ENCODE measurements at regions not wholly inside any gene's neighbourhood (a gene's known extent, or its start where the extent isn't known, plus 50 kb on each side); places are given as distances from the start of the nearest gene placed in this dataset.
"Not testable (repeated sequence)": the region's sequence is repeated elsewhere in the genome, so short reads cannot be mapped to it uniquely, and the experiment has no call there.

- H3K9me3 ChIP-seq, result no peaks in the 10 kb centered on the region
- no peaks in the 10 kb centered on the region for H3K4me1 ChIP-seq
- ATAC-seq (no peak), FAIRE-seq (no peak), DNase-seq (no peak)
- H3K27me3 ChIP-seq, result no peaks in the 10 kb centered on the region
- no peak for TF ChIP-seq CTCF (IDR thresholded peaks at IDR 0.05)
- intact Hi-C loops (cut with DNase I), result no loop called here
- H3K4me3 ChIP-seq, result no peak overlapping the region
- WGBS, 2 donors, result 81 to 92% methylated on average over 2 of the region's 2 CpGs
- no peaks in the 10 kb centered on the region for H3K36me3 ChIP-seq
- H3K27ac ChIP-seq, result no peak overlapping the region
Observed at GRCh38 chr7:13604178-13604577, 385.3 kb downstream of the ETV1 start.

GRCh38 chr7:13610372-13610771 is 379.1 kb downstream of the ETV1 start:
- H3K9me3 ChIP-seq, result no peaks in the 10 kb centered on the region
- FAIRE-seq, result no peak
- no peaks in the 10 kb centered on the region for H3K27me3 ChIP-seq
- no peaks in the 10 kb centered on the region for H3K4me1 ChIP-seq
- H3K27ac ChIP-seq, result no peak overlapping the region
- H3K4me3 ChIP-seq, result no peak overlapping the region
- intact Hi-C loops (cut with DNase I), result no loop called here
- no peaks in the 10 kb centered on the region for H3K36me3 ChIP-seq
- ATAC-seq, result no peak
- no peak for DNase-seq
- no peak for TF ChIP-seq CTCF (IDR thresholded peaks at IDR 0.05)

GRCh38 chr7:13615679-13616078 is 373.8 kb downstream of the ETV1 start:
- 78 to 88% methylated on average over 1 of the region's 1 CpG for WGBS, 2 donors
- ATAC-seq, result no peak
- no peaks in the 10 kb centered on the region for H3K36me3 ChIP-seq

GRCh38 chr7:13627455-13627854 is 362.0 kb downstream of the ETV1 start:
- Histone ChIP-seq H3K4me1 (no peaks in the 10 kb centered on the region), H3K27me3 (no peaks in the 10 kb centered on the region), H3K4me3 (no peak overlapping the region), H3K27ac (no peak overlapping the region), H3K9me3 (peaks cover 0 to 3% (median 0%) of the 10 kb centered on the region in 4 donors), H3K36me3 (no peaks in the 10 kb centered on the region)
- 72 to 80% methylated on average over 2 of the region's 2 CpGs for WGBS, 2 donors
- intact Hi-C loops (cut with DNase I), result no loop called here
- FAIRE-seq (no peak), DNase-seq (no peak), ATAC-seq (no peak)
- no peak for TF ChIP-seq CTCF (IDR thresholded peaks at IDR 0.05)

More at GRCh38 chr7:13615679-13616078, 373.8 kb downstream of the ETV1 start:
- H3K4me1 ChIP-seq, result no peaks in the 10 kb centered on the region
- intact Hi-C loops (cut with DNase I), result no loop called here
- TF ChIP-seq CTCF (IDR thresholded peaks at IDR 0.05), result no peak
- H3K27me3 ChIP-seq, result no peaks in the 10 kb centered on the region
- H3K9me3 ChIP-seq, result no peaks in the 10 kb centered on the region
- no peak overlapping the region for H3K27ac ChIP-seq
- no peak for DNase-seq
- no peak for FAIRE-seq
- no peak overlapping the region for H3K4me3 ChIP-seq

GRCh38 chr7:13628239-13629001 is 361.0 kb downstream of the ETV1 start:
- no peaks in the 10 kb centered on the region for H3K36me3 ChIP-seq
- FAIRE-seq, result no peak
- no peak for TF ChIP-seq CTCF (IDR thresholded peaks at IDR 0.05)
- H3K9me3 ChIP-seq, result peaks cover 0 to 3% (median 0%) of the 10 kb centered on the region in 4 donors
- H3K4me1 ChIP-seq, result no peaks in the 10 kb centered on the region
- 68 to 69% methylated on average over 6 of the region's 6 CpGs for WGBS, 2 donors
- H3K27me3 ChIP-seq, result no peaks in the 10 kb centered on the region
- no peak overlapping the region for H3K4me3 ChIP-seq
- intact Hi-C loops (cut with DNase I), result no loop called here
- no peak for ATAC-seq
- DNase-seq, result no peak
- H3K27ac ChIP-seq, result no peak overlapping the region

GRCh38 chr7:13631207-13632049 is 358.0 kb downstream of the ETV1 start:
- H3K36me3 ChIP-seq; H3K4me3 ChIP-seq; H3K27me3 ChIP-seq; H3K27ac ChIP-seq; FAIRE-seq; DNase-seq; intact Hi-C loops (cut with DNase I); ATAC-seq; H3K9me3 ChIP-seq; H3K4me1 ChIP-seq: not testable (repeated sequence)
- 34 to 48% methylated on average over 1 of the region's 2 CpGs for WGBS, 2 donors
